HepG2 (cell line): ENCODE measurements at regions not wholly inside any gene's neighbourhood (a gene's known extent, or its start where the extent isn't known, plus 50 kb on each side); places are given as distances from the start of the nearest gene placed in this dataset.

Source experiments
- CBX5 ChIP-seq: sonication (generic); formaldehyde crosslinking; IDR thresholded peaks from 2 replicates; pipeline ENCODE4 v1.4.0; 2020; ENCODE audit warnings: missing genetic modification reagents, borderline replicate concordance
- CEBPB ChIP-seq: IDR thresholded peaks from 2 replicates; pipeline ENCODE4 v1.6.1; 2011; ENCODE audit warnings: low read depth, low read length, improper control_type of control experiment, borderline replicate concordance
- ELF1 ChIP-seq: sonication (generic); formaldehyde crosslinking; IDR thresholded peaks from 2 replicates; pipeline ENCODE4 v1.4.0; 2020; ENCODE audit warnings: missing genetic modification reagents
- EZH2 ChIP-seq: conservative IDR thresholded peaks from 2 replicates; pipeline ENCODE4 v1.6.1; 2012; ENCODE audit warnings: mild to moderate bottlenecking, low read depth, low read length, moderate library complexity
- JDP2 ChIP-seq: sonication (generic); formaldehyde crosslinking; IDR thresholded peaks from 2 replicates; pipeline ENCODE4 v1.8.1; 2022; ENCODE audit warnings: missing genetic modification reagents, borderline replicate concordance
- POLR2A ChIP-seq, 2 experiments: IDR thresholded peaks; 2 replicates each; pipeline ENCODE4 v1.6.1; 2011; ENCODE audit warnings: low read depth in 2 of 2, low read length in 2 of 2, mild to moderate bottlenecking in 1 of 2, moderate library complexity in 1 of 2; ENCODE audit not compliant: insufficient read depth in 1 of 2
- TARDBP ChIP-seq: sonication (generic); formaldehyde crosslinking; IDR thresholded peaks from 2 replicates; pipeline ENCODE4 v1.8.0; 2022; ENCODE audit warnings: mild to moderate bottlenecking, missing genetic modification reagents
- TF ChIP-seq, protein P1 (sequence below): IDR thresholded peaks from 2 replicates; pipeline ENCODE4 v1.6.1; 2012; ENCODE audit warnings: low read depth, low read length, improper control_type of control experiment
- TF ChIP-seq, protein P2 (sequence below): fragments of 450-650 bp; IDR thresholded peaks from 2 replicates; pipeline ENCODE4 v1.6.1; 2016
- TF ChIP-seq, protein P3 (sequence below): sonication (generic); formaldehyde crosslinking; IDR thresholded peaks from 2 replicates; pipeline ENCODE4 v1.4.0; 2020; ENCODE audit warnings: missing genetic modification reagents
- TF ChIP-seq, protein P4 (sequence below), 2 experiments: sonication (generic) in 1 of 2; formaldehyde crosslinking in 1 of 2; IDR thresholded peaks; 2 replicates each; pipeline versions ENCODE4 v1.4.0 to v1.6.1; 2018 to 2020; ENCODE audit warnings: missing genetic modification reagents in 2 of 2, borderline replicate concordance in 1 of 2, low read depth in 1 of 2, mild to moderate bottlenecking in 1 of 2, missing biosample characterization in 1 of 2
- TF ChIP-seq, protein P5 (sequence below): sonication (generic); formaldehyde crosslinking; IDR thresholded peaks from 2 replicates; pipeline ENCODE4 v1.5.0; 2020; ENCODE audit warnings: mild to moderate bottlenecking, missing genetic modification reagents, moderate library complexity

DNA sequence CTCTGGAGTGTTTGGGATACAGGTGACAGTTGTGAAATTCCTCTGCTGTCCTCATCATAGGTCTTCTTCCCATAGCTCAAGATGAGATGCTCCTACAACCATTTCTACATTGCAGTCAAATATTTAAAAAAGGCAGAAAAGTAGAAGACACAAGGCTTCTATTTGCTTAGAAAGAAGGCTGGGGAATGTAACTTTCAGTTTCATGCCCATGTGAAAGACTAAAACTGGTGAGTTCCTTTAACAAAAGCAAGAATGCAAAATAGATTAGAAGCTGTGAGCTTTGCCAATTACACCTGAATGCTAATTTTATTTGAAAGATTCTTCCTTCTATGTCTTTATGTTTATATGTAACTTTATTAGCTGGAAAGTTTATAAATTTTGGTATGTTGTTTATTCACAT, 1682.7 kb downstream of the BRINP3 start:
- TF ChIP-seq, protein P1, sequence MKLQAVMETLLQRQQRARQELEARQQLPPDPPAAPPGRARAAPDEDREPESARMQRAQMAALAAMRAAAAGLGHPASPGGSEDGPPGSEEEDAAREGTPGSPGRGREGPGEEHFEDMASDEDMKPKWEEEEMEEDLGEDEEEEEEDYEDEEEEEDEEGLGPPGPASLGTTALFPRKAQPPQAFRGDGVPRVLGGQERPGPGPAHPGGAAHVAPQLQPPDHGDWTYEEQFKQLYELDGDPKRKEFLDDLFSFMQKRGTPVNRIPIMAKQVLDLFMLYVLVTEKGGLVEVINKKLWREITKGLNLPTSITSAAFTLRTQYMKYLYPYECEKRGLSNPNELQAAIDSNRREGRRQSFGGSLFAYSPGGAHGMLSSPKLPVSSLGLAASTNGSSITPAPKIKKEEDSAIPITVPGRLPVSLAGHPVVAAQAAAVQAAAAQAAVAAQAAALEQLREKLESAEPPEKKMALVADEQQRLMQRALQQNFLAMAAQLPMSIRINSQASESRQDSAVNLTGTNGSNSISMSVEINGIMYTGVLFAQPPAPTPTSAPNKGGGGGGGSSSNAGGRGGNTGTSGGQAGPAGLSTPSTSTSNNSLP, result no peak
- no peak for TF ChIP-seq POLR2A (IDR thresholded peaks at IDR 0.05; ENCODE audit: insufficient read depth in 1 of 2, low read depth in 2 of 2, low read length in 2 of 2)
- TF ChIP-seq, protein P2, sequence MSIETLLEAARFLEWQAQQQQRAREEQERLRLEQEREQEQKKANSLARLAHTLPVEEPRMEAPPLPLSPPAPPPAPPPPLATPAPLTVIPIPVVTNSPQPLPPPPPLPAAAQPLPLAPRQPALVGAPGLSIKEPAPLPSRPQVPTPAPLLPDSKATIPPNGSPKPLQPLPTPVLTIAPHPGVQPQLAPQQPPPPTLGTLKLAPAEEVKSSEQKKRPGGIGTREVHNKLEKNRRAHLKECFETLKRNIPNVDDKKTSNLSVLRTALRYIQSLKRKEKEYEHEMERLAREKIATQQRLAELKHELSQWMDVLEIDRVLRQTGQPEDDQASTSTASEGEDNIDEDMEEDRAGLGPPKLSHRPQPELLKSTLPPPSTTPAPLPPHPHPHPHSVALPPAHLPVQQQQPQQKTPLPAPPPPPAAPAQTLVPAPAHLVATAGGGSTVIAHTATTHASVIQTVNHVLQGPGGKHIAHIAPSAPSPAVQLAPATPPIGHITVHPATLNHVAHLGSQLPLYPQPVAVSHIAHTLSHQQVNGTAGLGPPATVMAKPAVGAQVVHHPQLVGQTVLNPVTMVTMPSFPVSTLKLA, result no peak
- no peak for TF ChIP-seq ELF1 (CRISPR knock-in tag)
- no peak for TF ChIP-seq EZH2
- TF ChIP-seq, protein P3, sequence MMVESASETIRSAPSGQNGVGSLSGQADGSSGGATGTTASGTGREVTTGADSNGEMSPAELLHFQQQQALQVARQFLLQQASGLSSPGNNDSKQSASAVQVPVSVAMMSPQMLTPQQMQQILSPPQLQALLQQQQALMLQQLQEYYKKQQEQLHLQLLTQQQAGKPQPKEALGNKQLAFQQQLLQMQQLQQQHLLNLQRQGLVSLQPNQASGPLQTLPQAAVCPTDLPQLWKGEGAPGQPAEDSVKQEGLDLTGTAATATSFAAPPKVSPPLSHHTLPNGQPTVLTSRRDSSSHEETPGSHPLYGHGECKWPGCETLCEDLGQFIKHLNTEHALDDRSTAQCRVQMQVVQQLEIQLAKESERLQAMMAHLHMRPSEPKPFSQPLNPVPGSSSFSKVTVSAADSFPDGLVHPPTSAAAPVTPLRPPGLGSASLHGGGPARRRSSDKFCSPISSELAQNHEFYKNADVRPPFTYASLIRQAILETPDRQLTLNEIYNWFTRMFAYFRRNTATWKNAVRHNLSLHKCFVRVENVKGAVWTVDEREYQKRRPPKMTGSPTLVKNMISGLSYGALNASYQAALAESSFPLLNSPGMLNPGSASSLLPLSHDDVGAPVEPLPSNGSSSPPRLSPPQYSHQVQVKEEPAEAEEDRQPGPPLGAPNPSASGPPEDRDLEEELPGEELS (CRISPR knock-in tag), result no peak
- TF ChIP-seq, protein P4, sequence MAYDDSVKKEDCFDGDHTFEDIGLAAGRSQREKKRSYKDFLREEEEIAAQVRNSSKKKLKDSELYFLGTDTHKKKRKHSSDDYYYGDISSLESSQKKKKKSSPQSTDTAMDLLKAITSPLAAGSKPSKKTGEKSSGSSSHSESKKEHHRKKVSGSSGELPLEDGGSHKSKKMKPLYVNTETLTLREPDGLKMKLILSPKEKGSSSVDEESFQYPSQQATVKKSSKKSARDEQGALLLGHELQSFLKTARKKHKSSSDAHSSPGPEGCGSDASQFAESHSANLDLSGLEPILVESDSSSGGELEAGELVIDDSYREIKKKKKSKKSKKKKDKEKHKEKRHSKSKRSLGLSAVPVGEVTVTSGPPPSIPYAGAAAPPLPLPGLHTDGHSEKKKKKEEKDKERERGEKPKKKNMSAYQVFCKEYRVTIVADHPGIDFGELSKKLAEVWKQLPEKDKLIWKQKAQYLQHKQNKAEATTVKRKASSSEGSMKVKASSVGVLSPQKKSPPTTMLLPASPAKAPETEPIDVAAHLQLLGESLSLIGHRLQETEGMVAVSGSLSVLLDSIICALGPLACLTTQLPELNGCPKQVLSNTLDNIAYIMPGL (CRISPR knock-in tag; IDR thresholded peaks at IDR 0.05; ENCODE audit: borderline replicate concordance in 1 of 2, low read depth in 1 of 2), result no peak
- no peak for TF ChIP-seq TARDBP (CRISPR knock-in tag)
- TF ChIP-seq, protein P5, sequence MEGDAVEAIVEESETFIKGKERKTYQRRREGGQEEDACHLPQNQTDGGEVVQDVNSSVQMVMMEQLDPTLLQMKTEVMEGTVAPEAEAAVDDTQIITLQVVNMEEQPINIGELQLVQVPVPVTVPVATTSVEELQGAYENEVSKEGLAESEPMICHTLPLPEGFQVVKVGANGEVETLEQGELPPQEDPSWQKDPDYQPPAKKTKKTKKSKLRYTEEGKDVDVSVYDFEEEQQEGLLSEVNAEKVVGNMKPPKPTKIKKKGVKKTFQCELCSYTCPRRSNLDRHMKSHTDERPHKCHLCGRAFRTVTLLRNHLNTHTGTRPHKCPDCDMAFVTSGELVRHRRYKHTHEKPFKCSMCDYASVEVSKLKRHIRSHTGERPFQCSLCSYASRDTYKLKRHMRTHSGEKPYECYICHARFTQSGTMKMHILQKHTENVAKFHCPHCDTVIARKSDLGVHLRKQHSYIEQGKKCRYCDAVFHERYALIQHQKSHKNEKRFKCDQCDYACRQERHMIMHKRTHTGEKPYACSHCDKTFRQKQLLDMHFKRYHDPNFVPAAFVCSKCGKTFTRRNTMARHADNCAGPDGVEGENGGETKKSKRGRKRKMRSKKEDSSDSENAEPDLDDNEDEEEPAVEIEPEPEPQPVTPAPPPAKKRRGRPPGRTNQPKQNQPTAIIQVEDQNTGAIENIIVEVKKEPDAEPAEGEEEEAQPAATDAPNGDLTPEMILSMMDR, result no peak
- TF ChIP-seq CBX5 (CRISPR knock-in tag), result no peak
- no peak for TF ChIP-seq CEBPB
- no peak for TF ChIP-seq JDP2 (CRISPR knock-in tag)
